Common myeloid progenitor, CD34-positive (primary cell): ENCODE measurements at regions not wholly inside any gene's neighbourhood (a gene's known extent, or its start where the extent isn't known, plus 50 kb on each side); places are given as distances from the start of the nearest gene placed in this dataset.

Source experiments
- CTCF ChIA-PET: fragments of 350-600 bp; sonication (Branson Sonifier 250); formaldehyde crosslinking; loops from one replicate; lab custom pipeline; 2021; ENCODE audit warnings: antibody characterized with exemption; lab: Charles Lee
- POLR2A ChIA-PET: fragments of 350-600 bp; sonication (Branson Sonifier 250); formaldehyde crosslinking; loops from one replicate; lab custom pipeline; 2021; ENCODE audit warnings: antibody characterized with exemption; lab: Charles Lee
- DNase-seq, 3 donors: peaks; one replicate each; pipeline versions ENCODE4 v3.0.0 to v3.0.0-alpha.2; 2013
- H3K27ac ChIP-seq, 2 experiments: 1 replicate in 1 of 2; 2 replicates in 1 of 2; pipeline ENCODE4 v1.7.0; 2013; ENCODE audit warnings: inconsistent platforms in 2 of 2, low read length in 2 of 2, mild to moderate bottlenecking in 2 of 2, low read depth in 1 of 2, moderate library complexity in 1 of 2; ENCODE audit not compliant: severe bottlenecking in 2 of 2, insufficient read depth in 1 of 2, poor library complexity in 1 of 2
- H3K27me3 ChIP-seq, 5 experiments: replicated peaks in 2 of 5; 1 replicate in 3 of 5; 2 replicates in 2 of 5; pipeline versions ENCODE4 v1.6.1 to v1.7.0; 2013; ENCODE audit warnings: low read length in 4 of 5, mild to moderate bottlenecking in 2 of 5, moderate library complexity in 2 of 5, inconsistent platforms in 1 of 5; ENCODE audit not compliant: insufficient read depth in 5 of 5, control insufficient read depth in 4 of 5
- H3K36me3 ChIP-seq, 4 experiments: 1 replicate in 2 of 4; 2 replicates in 2 of 4; pipeline versions ENCODE4 v1.6.1 to v1.7.0; 2013; ENCODE audit warnings: low read length in 3 of 4, control low read depth in 1 of 4, mild to moderate bottlenecking in 1 of 4; ENCODE audit not compliant: control insufficient read depth in 4 of 4, insufficient read depth in 4 of 4
- H3K4me1 ChIP-seq, 4 experiments: 1 replicate in 3 of 4; 2 replicates in 1 of 4; pipeline versions ENCODE4 v1.6.1 to v1.7.1; 2013; ENCODE audit warnings: low read length in 3 of 4, mild to moderate bottlenecking in 3 of 4, control low read depth in 1 of 4, inconsistent platforms in 1 of 4, moderate library complexity in 1 of 4; ENCODE audit not compliant: control insufficient read depth in 4 of 4, insufficient read depth in 4 of 4; ENCODE audit errors: control extremely low read depth in 1 of 4
- H3K4me3 ChIP-seq, 7 experiments: 1 replicate in 4 of 7; 2 replicates in 3 of 7; pipeline versions ENCODE4 v1.5.1 to v1.7.0; 2013; ENCODE audit warnings: mild to moderate bottlenecking in 7 of 7, low read length in 6 of 7, moderate library complexity in 6 of 7, inconsistent platforms in 2 of 7, low read depth in 2 of 7, control low read depth in 1 of 7; ENCODE audit not compliant: insufficient read depth in 4 of 7, control insufficient read depth in 1 of 7; ENCODE audit errors: extremely low read depth in 1 of 7
- H3K9me3 ChIP-seq, 5 experiments: 1 replicate in 4 of 5; 2 replicates in 1 of 5; pipeline versions ENCODE4 v1.6.1 to v1.7.1; 2013; ENCODE audit warnings: low read length in 4 of 5, mild to moderate bottlenecking in 2 of 5, inconsistent platforms in 1 of 5, low read depth in 1 of 5, moderate library complexity in 1 of 5; ENCODE audit not compliant: control insufficient read depth in 4 of 5, insufficient read depth in 2 of 5; ENCODE audit errors: control extremely low read depth in 1 of 5
- WGBS: methylation state at CpG from one replicate; pipeline ENCODE4 v1.1.5; 2013; ENCODE audit not compliant: insufficient coverage; 5-methylcytosine and 5-hydroxymethylcytosine counted together

GRCh38 chr21:43360441-43361126 is 66.3 kb downstream of the SIK1 start:
- peaks cover 6 to 24% (median 20%) of the 10 kb centered on the region in 4 experiments for H3K4me1 ChIP-seq
- 93% methylated on average over 28 of the region's 32 CpGs for WGBS
- POLR2A ChIA-PET = no interaction called here

DNA sequence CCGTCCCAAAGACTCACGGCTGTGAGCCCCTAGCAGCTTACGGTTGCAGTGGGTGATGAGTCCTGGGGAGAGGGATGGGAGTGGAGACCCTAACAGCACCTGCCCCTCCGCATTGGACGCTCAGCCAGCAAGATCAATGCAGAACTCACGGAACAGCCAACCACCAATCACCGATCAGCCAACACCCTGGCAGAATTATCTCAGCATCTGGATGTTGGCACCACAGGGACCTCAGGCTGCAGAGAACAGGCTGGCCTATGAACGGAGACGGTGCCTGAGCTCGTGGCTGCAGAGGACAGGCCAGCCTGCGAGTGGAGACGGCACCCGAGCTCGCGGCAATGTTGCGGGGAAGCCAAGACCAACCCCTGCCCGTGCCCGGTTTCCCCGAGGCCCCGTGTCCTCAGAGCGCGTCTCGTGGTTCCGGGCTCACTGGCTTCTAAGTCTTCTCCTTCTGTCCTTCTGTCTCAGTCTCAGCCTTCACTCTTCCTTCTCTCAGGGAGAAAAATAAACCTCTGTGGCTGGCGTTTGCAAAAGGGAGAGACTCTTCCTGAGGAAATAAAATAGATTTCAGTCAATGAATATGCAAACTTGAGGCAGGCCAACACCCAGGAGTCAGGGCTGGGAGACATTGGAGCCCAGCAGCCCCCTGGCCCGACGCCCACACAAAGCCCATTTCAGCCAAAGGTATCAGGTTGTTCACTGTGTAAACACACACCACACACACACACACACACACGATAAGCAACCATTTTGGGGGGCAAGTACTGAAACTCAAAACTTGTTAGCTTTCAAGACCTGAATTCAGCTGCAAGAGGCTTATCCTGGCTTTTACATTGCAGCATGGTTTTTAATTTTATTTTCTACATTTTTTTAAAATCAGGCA is 67.8 kb downstream of the SIK1 start:
- POLR2A ChIA-PET = no interaction called here
- CTCF ChIA-PET = no interaction called here
- peaks cover 0 to 20% (median 0%) of the 10 kb centered on the region in 5 experiments for H3K27me3 ChIP-seq
- H3K9me3 ChIP-seq = no peaks in the 10 kb centered on the region
- DNase-seq = no peak
- 85% methylated on average over 26 of the region's 28 CpGs for WGBS
- H3K4me1 ChIP-seq = peaks cover 6 to 24% (median 20%) of the 10 kb centered on the region in 4 experiments
- H3K27ac ChIP-seq = no peak overlapping the region
- H3K36me3 ChIP-seq = no peaks in the 10 kb centered on the region
- no peak overlapping the region for H3K4me3 ChIP-seq

More at GRCh38 chr21:43360441-43361126, 66.3 kb downstream of the SIK1 start:
- no peak for DNase-seq
- H3K4me3 ChIP-seq = no peak overlapping the region
- H3K36me3 ChIP-seq = no peaks in the 10 kb centered on the region
- peaks cover 0 to 18% (median 0%) of the 10 kb centered on the region in 5 experiments for H3K27me3 ChIP-seq
- no peaks in the 10 kb centered on the region for H3K9me3 ChIP-seq
- no peak overlapping the region for H3K27ac ChIP-seq
- CTCF ChIA-PET = no interaction called here

DNA sequence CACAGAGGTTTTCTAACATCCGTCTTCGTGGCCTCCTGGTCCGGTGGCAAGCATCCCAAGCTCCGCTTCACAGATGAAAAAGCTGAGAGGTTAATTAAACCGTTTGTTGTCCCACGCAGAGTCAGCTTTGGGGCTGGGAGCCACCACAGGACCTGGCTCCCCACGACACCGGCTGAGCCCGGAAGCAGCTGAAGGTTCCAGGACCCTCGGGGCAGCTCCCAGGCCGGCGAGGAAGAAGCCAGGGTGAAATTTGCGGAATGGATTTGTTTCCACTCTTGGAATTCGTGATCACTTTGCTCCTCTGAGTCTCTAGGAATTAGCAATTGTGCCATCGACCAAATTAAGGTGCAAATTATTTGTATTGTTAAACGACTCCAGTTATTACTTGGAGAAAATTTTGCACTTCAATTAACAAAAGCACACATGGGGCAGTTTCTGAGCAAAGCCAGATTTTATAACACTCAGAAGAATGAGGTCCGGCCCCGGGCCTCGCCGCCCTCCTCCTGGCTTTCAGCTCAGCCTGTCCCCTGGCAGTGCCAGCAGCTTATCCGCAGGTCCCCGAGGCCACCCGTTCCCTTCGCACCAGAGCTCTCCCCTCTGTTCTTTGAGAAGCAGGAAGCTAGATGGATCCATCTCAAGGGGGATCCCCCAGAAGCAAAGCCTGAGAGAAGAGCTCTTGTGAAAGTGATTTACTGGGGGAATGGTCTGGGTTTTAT is 69.1 kb downstream of the SIK1 start:
- Histone ChIP-seq H3K27me3 (peaks cover 0 to 16% (median 0%) of the 10 kb centered on the region in 5 experiments), H3K4me1 (peaks cover 3 to 16% (median 14%) of the 10 kb centered on the region in 4 experiments), H3K4me3 (no peak overlapping the region), H3K36me3 (no peaks in the 10 kb centered on the region), H3K27ac (no peak overlapping the region), H3K9me3 (no peaks in the 10 kb centered on the region)
- WGBS = 94% methylated on average over 19 of the region's 24 CpGs
- ChIA-PET CTCF (interaction anchor here (1.6 kb wide), 1 partner anchor 17 kb away, joined by 3 read pairs; no protein-coding TSS in a partner anchor), POLR2A (interaction anchor here (0.6 kb wide), 1 partner anchor 12 kb away, joined by 4 read pairs; no protein-coding TSS in a partner anchor)
- no peak for DNase-seq

DNA sequence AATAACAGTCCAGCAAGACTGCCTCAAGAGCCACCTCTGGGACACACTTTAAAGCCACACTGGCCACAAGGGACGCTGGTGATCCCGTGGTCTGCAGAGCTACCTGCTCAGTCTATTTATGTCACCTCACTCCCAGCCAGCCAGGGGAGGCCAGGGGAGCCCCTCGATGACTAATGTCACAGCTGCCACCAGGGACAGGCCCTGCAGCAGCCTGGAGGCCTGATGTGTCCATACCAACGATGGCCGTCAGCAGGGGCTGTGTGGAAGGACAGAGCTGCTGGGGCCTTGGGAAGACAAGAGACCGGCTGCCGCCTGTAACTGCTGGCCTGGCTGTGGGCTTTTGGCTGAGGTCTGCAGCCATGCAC is 71.0 kb downstream of the SIK1 start:
- H3K27ac ChIP-seq = no peak overlapping the region
- POLR2A ChIA-PET = no interaction called here
- CTCF ChIA-PET = no interaction called here
- no peaks in the 10 kb centered on the region for H3K36me3 ChIP-seq
- no peaks in the 10 kb centered on the region for H3K9me3 ChIP-seq
- no peak overlapping the region for H3K4me3 ChIP-seq
- H3K4me1 ChIP-seq = peaks cover 0 to 2% (median 0%) of the 10 kb centered on the region in 4 experiments
- WGBS = 88% methylated on average over 7 of the region's 7 CpGs
- H3K27me3 ChIP-seq = peaks cover 0 to 3% (median 0%) of the 10 kb centered on the region in 5 experiments
- DNase-seq = no peak

- Histone ChIP-seq H3K36me3 (no peaks in the 10 kb centered on the region), H3K27ac (no peak overlapping the region), H3K4me1 (peaks cover 0 to 2% (median 0%) of the 10 kb centered on the region in 4 experiments), H3K27me3 (peaks cover 0 to 3% (median 0%) of the 10 kb centered on the region in 5 experiments), H3K9me3 (no peaks in the 10 kb centered on the region), H3K4me3 (no peak overlapping the region)
- no peak for DNase-seq
- 91% methylated on average over 25 of the region's 25 CpGs for WGBS
- ChIA-PET POLR2A (no interaction called here), CTCF (no interaction called here)
Measured at GRCh38 chr21:43355266-43355924, 71.5 kb downstream of the SIK1 start.

GRCh38 chr21:43354666-43355065 is 72.3 kb downstream of the SIK1 start:
- ChIA-PET CTCF (no interaction called here), POLR2A (no interaction called here)
- H3K36me3 ChIP-seq = no peaks in the 10 kb centered on the region
- H3K4me1 ChIP-seq = peaks cover 0 to 2% (median 0%) of the 10 kb centered on the region in 4 experiments
- H3K9me3 ChIP-seq = no peaks in the 10 kb centered on the region
- DNase-seq = no peak
- no peak overlapping the region for H3K27ac ChIP-seq
- H3K4me3 ChIP-seq = no peak overlapping the region
- H3K27me3 ChIP-seq = peaks cover 0 to 3% (median 0%) of the 10 kb centered on the region in 5 experiments
- WGBS = 100% methylated on average over 3 of the region's 4 CpGs
